Cerebellar cortex (tissue), 1 donor: ENCODE measurements at regions not wholly inside any gene's neighbourhood (a gene's known extent, or its start where the extent isn't known, plus 50 kb on each side); places are given as distances from the start of the nearest gene placed in this dataset.
A peak's percentile ranks its signal among the peaks of the same experiment; 100 is the strongest.
"Not testable (repeated sequence)": the region's sequence is repeated elsewhere in the genome, so short reads cannot be mapped to it uniquely, and the experiment has no call there.

Experiments
- DNase-seq: peaks from one replicate; pipeline ENCODE4 v3.0.0-alpha.2; 2015; ENCODE audit warnings: low spot score

- no peak for DNase-seq
These were observed 110.4 kb downstream of the RAMP3 start for GRCh38 chr7:45268013-45268412.

DNA sequence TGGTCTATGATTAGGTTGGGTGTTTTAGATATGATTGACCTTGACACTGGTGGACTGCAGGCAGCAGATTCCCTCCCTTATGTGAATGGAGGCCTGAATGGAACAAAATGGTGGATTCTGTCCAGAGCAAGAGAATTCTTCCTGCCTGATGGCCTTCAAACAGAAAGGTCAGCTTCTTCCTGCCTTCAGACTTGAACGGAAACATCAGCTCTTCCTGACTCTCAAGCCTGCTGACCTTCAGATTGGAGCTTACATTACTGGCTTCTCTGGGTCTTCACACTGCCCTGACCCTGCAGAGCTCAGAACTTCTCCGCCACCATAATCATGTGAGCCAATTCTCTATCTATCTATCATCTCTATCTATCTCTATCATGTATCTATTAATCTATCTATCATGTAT is 111.6 kb downstream of the RAMP3 start:
- no peak for DNase-seq

GRCh38 chr7:45278763-45279398 is 121.3 kb downstream of the RAMP3 start:
- DNase-seq = no peak

DNA sequence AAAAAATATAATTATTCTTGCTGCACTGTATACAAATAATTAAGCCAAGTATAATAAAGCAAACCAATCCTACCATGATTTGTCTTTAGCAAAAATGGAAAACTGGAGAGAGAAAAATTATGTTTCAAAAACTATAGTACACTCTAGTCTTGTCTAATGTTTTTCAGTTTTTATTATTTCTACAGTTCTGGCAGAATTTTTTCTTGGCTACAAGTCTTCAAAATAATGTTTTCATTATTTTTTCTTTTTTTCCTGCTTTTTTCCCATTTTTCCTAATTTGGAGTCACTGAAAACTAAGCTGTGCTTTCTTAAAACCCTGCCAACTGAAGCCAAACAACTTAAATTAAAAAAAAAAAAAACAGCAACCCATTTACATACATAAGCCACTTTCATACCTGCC is 132.0 kb downstream of the RAMP3 start:
- not testable (repeated sequence) for DNase-seq

- no peak for DNase-seq
These were observed 133.3 kb downstream of the RAMP3 start for GRCh38 chr7:45290880-45291279.

GRCh38 chr7:45292481-45292880 is 134.9 kb downstream of the RAMP3 start:
- DNase-seq = peak; percentile 2

DNA sequence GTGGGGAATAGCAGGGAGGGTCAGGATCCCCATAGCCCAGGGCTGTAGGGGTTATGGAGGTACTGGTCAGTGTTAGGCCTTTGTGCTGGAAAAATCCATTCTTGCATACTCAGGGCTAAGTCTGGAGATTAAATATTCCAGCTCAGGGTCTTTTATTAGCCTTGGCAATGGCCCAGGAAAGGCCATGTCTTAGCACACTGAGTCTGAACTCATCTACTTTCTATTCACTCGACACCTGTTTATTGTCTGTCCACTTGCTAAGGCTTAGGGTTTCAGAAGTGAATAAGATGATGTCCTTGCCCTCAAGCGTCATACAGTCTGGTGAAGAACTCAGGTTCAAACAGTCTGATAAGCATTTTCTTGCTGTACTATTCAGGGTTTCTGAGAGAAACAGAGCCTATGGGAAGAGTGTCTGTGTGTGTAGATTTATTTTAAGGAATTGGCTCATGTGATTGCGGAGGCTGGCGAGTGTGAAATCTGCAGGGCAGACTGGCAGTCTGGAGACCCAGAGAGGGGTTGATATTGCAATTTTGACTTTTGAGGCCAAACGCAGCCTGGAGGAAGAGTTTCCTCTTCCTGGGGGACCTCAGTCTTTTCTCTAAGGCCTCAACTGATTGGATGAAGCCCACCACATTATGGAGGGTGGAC is 135.8 kb downstream of the RAMP3 start:
- peak; percentile 20 for DNase-seq

GRCh38 chr7:45294559-45294958 is 137.0 kb downstream of the RAMP3 start:
- peak; percentile 55 for DNase-seq

DNA sequence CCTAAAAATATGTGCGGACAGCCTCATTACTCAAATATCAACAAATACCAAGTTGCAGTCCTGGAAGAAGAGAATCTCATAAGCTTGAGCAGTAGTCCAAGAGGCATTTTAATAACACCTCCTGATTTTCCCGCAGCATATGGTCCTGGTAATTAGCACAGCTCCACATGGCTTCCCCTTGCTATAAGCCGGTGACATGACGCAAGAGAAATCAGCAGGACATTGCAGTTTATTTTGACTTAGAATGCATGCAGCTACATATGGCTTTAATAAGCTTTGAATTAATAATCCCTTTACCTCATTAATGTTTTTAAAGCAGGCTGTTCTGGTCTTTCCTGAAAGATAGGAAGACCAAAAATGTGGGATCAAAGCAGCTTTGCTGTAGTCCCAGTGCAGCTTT is 137.6 kb downstream of the RAMP3 start:
- DNase-seq = peak; percentile 91

- no peak for DNase-seq
These were observed 139.2 kb downstream of the RAMP3 start for GRCh38 chr7:45296748-45297147.

DNA sequence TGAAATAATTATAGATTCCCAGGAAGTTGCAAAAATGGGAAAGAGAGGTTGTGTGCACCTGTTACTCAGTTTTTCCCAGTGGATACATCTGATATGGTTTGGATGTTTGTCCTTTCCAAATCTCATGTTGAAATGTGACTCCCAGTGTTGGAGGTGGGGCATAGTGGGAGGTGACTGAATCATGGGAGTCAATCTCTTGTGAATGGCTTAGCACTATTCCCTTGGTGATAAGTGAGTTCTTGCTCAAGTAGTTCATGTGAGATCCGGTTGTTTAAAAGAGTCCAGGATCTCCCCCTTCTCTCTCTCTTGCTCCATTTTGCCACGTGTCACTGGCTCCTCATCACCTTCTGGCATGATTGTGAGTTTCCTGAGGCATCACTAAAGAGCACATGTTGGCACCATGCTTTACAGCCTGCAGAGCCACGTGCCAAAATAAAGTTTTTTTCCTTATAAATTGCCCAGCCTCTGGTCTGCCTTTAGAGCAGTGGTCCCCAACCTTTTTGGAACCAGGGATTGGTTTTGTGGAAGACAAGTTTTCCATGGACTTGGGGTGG is 149.2 kb downstream of the RAMP3 start:
- no peak for DNase-seq

DNA sequence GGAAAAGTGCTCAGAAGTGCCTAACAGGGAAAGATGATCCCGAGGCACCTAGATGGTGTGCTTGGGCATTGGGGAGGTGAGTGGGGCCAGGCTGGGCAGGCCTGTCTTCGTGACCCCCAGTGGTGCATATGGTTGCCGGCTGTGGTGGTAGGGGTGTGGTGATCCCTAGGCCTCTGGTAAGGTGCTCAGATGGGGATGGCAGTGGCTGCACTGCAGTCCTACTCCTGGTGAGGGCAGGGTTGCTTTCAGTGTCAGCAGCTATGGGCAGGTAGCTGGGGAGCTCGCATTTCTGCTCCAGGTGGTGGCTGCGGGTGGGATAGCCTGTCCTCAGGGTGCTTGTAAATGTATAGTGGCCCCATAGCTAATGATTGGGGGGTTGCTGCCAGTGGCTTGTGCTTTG is 154.0 kb downstream of the RAMP3 start:
- DNase-seq = no peak

GRCh38 chr7:45315512-45315911 is 157.9 kb downstream of the RAMP3 start:
- DNase-seq = not testable (repeated sequence)

DNA sequence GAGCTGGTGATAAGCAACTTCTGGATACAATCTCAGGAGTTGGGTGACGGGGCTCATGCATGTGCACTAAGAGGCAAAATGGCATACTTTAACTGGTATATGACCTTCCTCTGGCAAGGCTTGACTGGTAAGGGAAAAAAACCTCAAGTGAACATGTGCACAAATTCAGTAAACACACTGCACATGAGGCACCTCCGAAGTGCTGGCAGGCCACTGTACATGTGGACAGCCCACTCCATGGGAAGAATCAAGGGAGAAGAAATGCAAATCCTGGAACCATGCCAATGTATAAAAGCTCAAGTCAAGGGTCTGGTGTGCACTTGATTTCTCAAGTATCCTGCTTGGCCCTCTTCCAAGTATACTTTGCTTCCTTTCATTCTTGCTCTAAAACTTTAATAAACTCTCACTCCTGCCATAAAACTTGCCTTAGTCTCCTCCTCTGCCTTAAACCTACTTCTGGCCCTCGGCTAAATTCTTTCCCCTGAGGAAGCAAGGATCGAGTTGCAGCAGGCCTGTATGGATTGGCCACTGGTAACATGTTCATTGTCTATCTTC is 167.2 kb downstream of the RAMP3 start:
- no peak for DNase-seq

GRCh38 chr7:45325378-45325777 is 167.8 kb downstream of the RAMP3 start:
- no peak for DNase-seq

DNA sequence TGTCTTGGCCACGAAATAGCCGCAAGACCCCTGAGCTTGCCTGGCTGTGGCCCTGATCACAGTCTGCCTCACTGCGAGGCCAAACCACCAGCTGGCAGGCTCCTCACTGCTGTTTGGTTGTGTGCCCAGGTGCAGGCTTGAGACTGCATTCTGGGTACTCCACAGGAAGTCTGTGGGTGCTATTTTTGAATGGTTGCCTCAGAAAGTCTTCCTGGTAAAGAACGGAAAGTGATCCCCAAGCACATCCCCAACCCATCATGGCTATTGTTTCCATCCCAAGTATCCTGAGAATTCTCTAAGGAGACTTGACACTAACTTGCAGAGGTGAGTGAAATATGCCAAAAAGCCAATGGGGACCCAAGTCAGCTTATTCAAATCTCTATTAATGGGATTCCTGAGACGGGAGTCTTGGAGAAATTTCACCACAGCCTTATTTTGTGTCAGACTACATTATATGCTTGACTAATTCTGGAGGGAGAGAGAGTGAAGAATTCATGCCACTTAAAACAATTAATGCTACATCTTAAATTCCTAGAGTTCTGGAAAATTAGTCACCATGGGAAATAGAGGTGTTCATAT is 170.9 kb downstream of the RAMP3 start:
- DNase-seq = no peak

- no peak for DNase-seq
These were observed 174.0 kb downstream of the RAMP3 start for GRCh38 chr7:45331563-45331962.

DNA sequence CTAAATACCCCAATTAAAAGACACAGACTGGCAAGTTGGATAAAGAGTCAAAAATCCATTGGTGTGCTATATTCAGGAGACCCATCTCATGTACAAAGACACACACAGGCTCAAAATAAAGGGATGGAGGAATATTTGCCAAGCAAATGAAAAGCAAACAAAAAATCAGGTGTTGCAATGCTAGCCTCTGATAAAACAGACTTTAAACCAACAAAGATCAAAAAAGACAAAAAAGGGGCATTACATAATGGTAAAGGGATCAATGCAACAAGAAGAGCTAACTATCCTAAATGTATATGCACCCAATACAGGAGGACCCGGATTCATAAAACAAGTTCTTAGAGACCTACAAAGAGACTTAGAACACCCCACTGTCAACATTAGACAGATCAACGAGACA is 177.4 kb downstream of the RAMP3 start:
- DNase-seq = not testable (repeated sequence)

DNA sequence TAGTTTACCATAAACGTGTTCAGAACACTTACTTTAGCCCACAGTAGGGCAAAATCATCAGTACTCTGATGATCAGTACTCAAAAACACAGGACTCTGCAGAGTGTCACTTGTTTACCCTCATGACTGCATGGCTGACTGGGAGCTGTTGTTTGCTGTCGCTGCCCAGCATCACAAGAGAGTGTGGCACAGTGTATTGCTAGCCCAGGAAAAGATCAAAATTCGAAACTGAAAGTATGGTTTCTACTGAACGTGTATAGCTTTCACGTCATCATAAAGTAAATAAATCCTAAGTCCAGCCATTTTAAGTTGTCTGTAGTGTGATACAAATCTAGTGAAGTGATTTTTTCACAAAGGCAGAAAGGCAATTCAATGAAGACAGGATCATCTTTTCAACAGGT is 184.6 kb downstream of the RAMP3 start:
- no peak for DNase-seq

- no peak for DNase-seq
These were observed 186.2 kb downstream of the RAMP3 start for GRCh38 chr7:45343746-45344145.

DNA sequence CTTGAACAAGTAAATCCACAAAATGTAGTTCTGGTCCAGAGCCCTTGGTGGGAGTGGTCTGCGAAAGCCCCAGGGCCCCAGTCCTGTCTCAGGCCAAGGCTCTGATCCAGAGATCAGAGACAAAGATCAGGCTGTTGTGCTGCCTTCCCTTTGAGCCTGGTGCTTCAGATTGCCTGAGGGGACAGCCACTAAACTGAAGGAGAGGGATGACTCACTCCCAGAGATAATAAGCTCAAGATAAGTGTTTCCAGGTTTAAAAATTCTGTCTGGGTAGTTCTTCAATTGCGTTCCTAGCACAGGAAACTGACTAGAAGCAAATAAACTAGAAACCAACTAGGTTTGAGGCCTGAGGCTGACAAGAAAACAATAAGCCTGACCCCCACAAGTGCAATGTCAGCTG is 190.2 kb downstream of the RAMP3 start:
- DNase-seq = no peak

DNA sequence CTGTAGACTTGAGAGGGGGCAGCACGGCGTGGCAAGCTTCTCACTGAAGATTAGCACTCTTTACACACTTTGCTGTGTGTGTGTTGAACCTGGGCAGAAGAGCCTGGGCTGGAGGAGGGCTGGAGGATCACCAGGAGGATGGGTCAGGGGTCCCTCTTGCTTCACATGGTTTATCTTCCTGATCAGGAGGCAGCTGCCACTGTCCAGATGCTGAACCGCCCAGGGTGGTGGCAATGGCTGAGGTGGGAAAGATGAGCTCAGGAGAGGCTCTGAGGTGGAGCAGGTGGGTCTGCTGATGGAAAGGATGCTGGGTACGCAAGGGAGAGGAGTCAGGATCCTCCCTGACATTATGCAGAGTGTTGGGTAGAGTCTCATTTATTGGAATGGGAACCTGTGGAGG is 191.5 kb downstream of the RAMP3 start:
- DNase-seq = no peak

DNA sequence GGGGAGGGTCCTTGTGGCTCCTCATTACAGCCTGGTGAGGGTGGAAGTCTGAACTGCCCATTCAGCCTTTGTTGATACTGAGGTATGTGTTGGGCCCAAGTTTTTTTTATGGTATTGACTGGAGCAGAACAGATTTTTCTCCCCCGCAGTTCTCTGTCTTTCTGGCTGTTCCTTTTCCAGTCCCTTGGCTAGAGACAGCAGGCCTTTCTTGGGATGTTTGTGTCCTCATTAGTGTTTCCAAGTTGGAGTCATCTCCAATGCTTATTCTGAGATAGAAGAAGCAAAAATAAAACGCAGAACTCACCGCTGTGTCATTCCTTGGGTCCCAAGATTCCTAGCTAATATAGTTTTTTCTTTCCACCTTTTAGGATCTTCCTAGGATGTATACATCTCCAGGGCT is 193.3 kb downstream of the RAMP3 start:
- no peak for DNase-seq
